ENCODE measurements at regions not wholly inside any gene's neighbourhood (a gene's known extent, or its start where the extent isn't known, plus 50 kb on each side); places are given as distances from the start of the nearest gene placed in this dataset.
A peak's percentile ranks its signal among the peaks of the same experiment; 100 is the strongest.
"Not testable (repeated sequence)": the region's sequence is repeated elsewhere in the genome, so short reads cannot be mapped to it uniquely, and the experiment has no call there.

DNA sequence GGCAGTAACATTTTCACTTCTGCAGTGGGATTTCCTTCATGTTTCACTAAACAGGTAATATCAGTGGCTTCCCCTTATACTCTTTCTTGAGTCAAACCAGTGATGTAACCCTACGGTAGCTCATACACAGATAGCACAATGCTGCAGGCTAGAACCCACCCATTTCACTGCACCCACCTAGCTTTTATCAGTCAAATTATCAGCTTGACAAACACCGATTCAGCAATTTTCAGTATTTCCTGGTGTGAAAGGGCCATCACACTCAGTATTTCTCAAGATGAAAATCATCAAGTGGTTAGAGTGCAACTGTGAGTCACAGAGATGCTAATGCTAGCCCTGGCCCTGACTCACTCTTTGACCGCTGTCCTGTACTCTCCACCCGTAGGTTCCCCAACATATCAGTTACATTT, 242.3 kb upstream of the PTGER4 start:
- no peak overlapping the region for H3K4me3 ChIP-seq (ENCODE audit: low read length)
- TF ChIP-seq, protein P1, sequence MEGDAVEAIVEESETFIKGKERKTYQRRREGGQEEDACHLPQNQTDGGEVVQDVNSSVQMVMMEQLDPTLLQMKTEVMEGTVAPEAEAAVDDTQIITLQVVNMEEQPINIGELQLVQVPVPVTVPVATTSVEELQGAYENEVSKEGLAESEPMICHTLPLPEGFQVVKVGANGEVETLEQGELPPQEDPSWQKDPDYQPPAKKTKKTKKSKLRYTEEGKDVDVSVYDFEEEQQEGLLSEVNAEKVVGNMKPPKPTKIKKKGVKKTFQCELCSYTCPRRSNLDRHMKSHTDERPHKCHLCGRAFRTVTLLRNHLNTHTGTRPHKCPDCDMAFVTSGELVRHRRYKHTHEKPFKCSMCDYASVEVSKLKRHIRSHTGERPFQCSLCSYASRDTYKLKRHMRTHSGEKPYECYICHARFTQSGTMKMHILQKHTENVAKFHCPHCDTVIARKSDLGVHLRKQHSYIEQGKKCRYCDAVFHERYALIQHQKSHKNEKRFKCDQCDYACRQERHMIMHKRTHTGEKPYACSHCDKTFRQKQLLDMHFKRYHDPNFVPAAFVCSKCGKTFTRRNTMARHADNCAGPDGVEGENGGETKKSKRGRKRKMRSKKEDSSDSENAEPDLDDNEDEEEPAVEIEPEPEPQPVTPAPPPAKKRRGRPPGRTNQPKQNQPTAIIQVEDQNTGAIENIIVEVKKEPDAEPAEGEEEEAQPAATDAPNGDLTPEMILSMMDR (conservative IDR thresholded peaks at IDR 0.05; ENCODE audit: low read length): no peak
- DNase-seq (ENCODE audit: low read depth): peak; percentile 64

DNA sequence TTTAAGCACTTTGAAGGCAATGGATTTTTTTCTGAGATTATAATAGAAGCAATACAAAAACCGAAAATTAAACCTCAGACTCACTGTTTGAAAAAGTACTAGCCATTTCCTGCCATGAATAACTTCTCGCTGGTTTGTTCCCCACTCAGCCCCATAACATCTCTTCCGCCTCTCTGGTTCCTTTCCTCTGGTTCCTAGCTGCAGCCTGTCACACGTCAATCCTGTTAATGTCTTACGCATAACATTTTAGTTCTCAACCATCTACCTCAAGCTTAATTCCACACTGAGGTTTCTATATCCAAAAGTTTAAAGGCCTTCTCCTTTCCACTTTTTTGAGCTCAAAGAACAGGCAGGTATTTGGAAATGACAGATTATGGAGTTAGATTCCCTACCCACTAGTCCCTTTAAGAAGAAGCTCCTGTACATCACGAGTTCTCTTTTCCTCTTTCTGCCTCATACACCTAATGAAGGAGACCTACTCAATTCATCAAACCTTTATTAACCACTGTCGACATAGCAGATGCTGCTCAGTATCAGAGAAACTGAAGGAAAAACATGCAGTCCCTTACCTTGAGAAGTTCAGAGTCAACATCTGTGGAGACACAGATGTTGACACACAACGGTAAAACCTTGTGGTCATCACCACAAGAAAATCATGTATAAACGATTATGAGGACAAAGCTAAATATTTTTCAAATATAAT, 243.0 kb upstream of the PTGER4 start:
- no peak overlapping the region for H3K4me3 ChIP-seq (ENCODE audit: low read length)
- TF ChIP-seq, protein P1 (conservative IDR thresholded peaks at IDR 0.05; ENCODE audit: low read length): no peak
- DNase-seq (ENCODE audit: low read depth): no peak

GRCh38 chr5:40435706-40436105, 244.0 kb upstream of the PTGER4 start:
- DNase-seq (ENCODE audit: low read depth); H3K4me3 ChIP-seq (ENCODE audit: low read length): not testable (repeated sequence)

DNA sequence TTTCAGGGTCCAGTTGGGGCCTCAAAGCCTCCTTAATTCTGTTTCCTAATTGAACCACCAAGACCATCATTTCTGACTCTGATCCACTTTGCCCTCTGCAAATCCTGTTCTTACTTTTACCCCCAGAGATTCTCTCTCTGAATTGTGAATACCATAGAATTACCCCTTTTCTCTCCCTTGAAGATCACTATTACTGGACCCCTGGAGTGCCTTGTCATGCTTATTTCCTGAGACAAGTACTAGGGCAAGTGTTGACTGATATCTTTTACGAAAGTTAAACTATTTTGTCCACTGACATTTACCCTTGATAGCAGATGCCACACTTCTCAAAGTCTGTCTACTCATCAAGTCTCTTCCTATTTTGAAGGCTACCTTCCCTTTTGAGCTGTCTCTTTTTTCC, 246.9 kb upstream of the PTGER4 start:
- H3K4me3 ChIP-seq (ENCODE audit: low read length): no peak overlapping the region
- no peak for DNase-seq (ENCODE audit: low read depth)
- TF ChIP-seq, protein P1 (conservative IDR thresholded peaks at IDR 0.05; ENCODE audit: low read length): no peak

DNA sequence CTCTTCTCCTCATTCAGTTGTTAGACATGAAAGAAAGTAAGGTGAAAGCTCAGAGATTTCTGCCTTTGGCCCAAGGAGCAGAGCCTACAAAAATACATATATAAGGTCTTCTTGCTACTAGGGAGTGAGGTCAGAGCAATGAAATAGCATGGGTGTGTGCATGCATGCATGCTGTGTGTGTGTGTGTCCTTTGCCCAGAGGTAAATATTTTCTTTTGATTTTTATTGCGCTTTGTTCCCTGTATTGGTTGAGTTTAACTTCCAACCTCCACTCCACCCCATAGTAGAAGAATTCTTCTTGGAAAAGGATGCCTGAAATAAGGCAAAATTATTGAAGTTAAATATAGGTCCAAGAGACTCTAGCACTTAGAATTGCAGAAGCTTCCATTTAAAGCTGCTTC, 248.0 kb upstream of the PTGER4 start:
- DNase-seq (ENCODE audit: low read depth): no peak
- no peak overlapping the region for H3K4me3 ChIP-seq (ENCODE audit: low read length)
- TF ChIP-seq, protein P1 (conservative IDR thresholded peaks at IDR 0.05; ENCODE audit: low read length): no peak

DNA sequence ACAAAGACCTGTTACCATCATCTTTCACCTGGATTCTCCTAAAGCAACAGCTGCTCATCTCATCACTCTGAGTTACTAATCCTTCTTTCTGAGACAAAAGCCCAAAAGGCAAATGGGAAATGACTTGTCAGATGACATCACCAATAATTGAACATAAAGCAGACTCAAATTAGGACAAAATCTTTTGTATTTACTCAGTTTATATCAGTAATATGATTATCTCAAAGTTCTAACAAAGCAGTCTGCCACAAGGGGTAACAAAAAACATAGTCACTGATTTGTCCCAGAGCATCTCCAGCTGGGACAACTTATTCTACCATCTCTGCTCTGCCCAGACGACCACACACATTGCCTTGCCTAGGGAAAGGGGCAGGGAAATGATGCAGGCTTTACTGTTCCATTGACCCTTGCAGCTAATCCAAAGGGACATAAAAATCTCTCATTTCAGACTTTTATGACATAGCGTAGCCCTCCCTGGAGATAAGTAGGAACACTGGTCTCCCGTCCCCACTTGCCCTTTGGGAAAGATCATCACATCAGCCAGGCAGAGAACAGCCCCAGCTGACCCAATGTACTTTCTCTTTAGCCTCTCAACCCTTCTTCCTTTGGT, 249.5 kb upstream of the PTGER4 start:
- DNase-seq (ENCODE audit: low read depth): no peak
- no peak overlapping the region for H3K4me3 ChIP-seq (ENCODE audit: low read length)
- TF ChIP-seq, protein P1 (conservative IDR thresholded peaks at IDR 0.05; ENCODE audit: low read length): no peak

DNA sequence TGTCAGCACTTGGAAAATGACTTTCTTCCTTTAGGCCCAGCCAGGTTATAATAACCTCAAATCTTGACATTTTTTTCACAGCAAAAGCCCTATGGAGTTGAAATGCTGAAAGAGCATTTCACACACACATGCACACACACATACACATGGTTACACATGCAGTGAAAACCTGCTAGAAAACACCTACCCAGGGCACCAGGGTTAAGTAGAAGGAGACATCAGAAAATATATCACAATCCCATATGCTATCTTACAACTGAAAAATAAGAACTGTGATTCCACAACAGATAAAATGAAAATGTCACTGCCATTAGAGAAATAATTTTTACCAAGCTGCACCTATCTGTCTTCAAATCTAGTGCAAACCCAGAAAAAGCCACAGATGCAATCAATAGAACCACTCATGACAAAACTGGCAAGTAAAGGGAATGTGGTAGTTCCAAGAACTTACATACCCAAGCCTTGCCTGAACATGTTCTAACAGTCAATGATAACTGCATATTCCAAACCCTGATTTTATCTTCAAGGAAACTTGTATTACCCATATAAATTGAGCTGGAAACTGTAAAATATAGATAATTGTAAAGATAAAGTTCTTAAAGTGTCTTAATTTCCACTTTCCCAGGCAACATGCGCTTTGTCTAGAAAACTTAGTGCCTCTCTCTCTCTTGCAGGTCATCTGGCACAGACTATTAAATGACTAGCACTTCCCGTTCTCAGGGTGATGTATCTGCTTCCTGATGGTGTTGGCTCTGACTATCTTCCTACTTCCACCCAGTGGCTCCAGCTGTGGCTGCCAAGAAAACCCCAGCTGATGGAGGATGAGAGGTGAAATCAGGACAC, 250.2 kb upstream of the PTGER4 start:
- TF ChIP-seq, protein P1 (conservative IDR thresholded peaks at IDR 0.05; ENCODE audit: low read length): no peak
- H3K4me3 ChIP-seq (ENCODE audit: low read length): no peak overlapping the region
- DNase-seq (ENCODE audit: low read depth): no peak
